22Rv1 (cell line): ENCODE measurements at regions not wholly inside any gene's neighbourhood (a gene's known extent, or its start where the extent isn't known, plus 50 kb on each side); places are given as distances from the start of the nearest gene placed in this dataset.

Experiments used
- ZFX ChIP-seq: fragments of 450-650 bp; IDR thresholded peaks from 2 replicates; pipeline ENCODE4 v1.6.1; 2017; ENCODE audit warnings: antibody characterized with exemption, borderline replicate concordance
- TF ChIP-seq, protein P1 (sequence below): fragments of 450-650 bp; IDR thresholded peaks from 2 replicates; pipeline ENCODE4 v1.5.1; 2017; ENCODE audit warnings: mild to moderate bottlenecking

DNA sequence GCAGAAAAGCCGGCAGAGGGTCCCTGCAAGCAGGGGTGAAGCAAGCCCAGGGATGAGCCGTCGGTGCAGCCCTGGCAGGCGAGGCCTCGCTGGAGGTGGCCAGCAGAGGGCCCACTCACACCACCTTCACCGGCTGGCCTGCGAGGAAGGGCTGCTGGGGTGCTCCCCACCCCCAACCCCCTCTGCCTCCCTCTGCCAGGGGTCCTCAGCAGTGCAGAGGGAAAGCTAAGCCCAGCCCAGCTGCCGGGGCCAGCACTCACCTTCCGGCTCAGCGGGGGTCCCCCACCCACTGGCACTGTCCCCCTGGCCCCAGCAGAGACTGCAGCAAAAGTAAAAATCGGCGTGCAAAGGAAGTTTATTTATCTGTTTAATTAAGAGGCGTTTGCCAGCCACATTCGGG, 113.4 kb downstream of the ENGASE start:
- TF ChIP-seq, protein P1, sequence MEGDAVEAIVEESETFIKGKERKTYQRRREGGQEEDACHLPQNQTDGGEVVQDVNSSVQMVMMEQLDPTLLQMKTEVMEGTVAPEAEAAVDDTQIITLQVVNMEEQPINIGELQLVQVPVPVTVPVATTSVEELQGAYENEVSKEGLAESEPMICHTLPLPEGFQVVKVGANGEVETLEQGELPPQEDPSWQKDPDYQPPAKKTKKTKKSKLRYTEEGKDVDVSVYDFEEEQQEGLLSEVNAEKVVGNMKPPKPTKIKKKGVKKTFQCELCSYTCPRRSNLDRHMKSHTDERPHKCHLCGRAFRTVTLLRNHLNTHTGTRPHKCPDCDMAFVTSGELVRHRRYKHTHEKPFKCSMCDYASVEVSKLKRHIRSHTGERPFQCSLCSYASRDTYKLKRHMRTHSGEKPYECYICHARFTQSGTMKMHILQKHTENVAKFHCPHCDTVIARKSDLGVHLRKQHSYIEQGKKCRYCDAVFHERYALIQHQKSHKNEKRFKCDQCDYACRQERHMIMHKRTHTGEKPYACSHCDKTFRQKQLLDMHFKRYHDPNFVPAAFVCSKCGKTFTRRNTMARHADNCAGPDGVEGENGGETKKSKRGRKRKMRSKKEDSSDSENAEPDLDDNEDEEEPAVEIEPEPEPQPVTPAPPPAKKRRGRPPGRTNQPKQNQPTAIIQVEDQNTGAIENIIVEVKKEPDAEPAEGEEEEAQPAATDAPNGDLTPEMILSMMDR, result peak; percentile 69
- no peak for TF ChIP-seq ZFX
